ENCODE measurements at regions not wholly inside any gene's neighbourhood (a gene's known extent, or its start where the extent isn't known, plus 50 kb on each side); places are given as distances from the start of the nearest gene placed in this dataset.
"Not testable (repeated sequence)": the region's sequence is repeated elsewhere in the genome, so short reads cannot be mapped to it uniquely, and the experiment has no call there.

- ATAC-seq: no peak
Observed at GRCh38 chr10:118917701-118918100, 111.8 kb upstream of the NANOS1 start.

GRCh38 chr10:118918116-118918515, 111.4 kb upstream of the NANOS1 start:
- ATAC-seq: no peak

- ATAC-seq: peak; percentile 35
Observed at GRCh38 chr10:118918587-118918986, 110.9 kb upstream of the NANOS1 start.

- no peak for ATAC-seq
Observed at GRCh38 chr10:118920206-118920605, 109.3 kb upstream of the NANOS1 start.

GRCh38 chr10:118922226-118922625, 107.3 kb upstream of the NANOS1 start:
- ATAC-seq: no peak

GRCh38 chr10:118922972-118923371, 106.5 kb upstream of the NANOS1 start:
- no peak for ATAC-seq

- ATAC-seq: no peak
Observed at GRCh38 chr10:118924493-118924892, 105.0 kb upstream of the NANOS1 start.

GRCh38 chr10:118925404-118926071, 104.0 kb upstream of the NANOS1 start:
- ATAC-seq: no peak

- no peak for ATAC-seq
Observed at GRCh38 chr10:118926072-118926417, 103.5 kb upstream of the NANOS1 start.

GRCh38 chr10:118926441-118926840, 103.1 kb upstream of the NANOS1 start:
- no peak for ATAC-seq

GRCh38 chr10:118926903-118927302, 102.6 kb upstream of the NANOS1 start:
- no peak for ATAC-seq

GRCh38 chr10:118927321-118927720, 102.2 kb upstream of the NANOS1 start:
- ATAC-seq: no peak

- ATAC-seq: no peak
Observed at GRCh38 chr10:118930614-118931013, 98.9 kb upstream of the NANOS1 start.

- no peak for ATAC-seq
Observed at GRCh38 chr10:118931436-118931835, 98.1 kb upstream of the NANOS1 start.

GRCh38 chr10:118932154-118932553, 97.4 kb upstream of the NANOS1 start:
- ATAC-seq: not testable (repeated sequence)

- no peak for ATAC-seq
Observed at GRCh38 chr10:118937226-118937625, 92.3 kb upstream of the NANOS1 start.

- no peak for ATAC-seq
Observed at GRCh38 chr10:118939211-118940007, 90.1 kb upstream of the NANOS1 start.

- no peak for ATAC-seq
Observed at GRCh38 chr10:118940386-118940785, 89.1 kb upstream of the NANOS1 start.

- ATAC-seq: no peak
Observed at GRCh38 chr10:118943253-118943652, 86.3 kb upstream of the NANOS1 start.

GRCh38 chr10:118944959-118945633, 84.4 kb upstream of the NANOS1 start:
- ATAC-seq: no peak

- ATAC-seq: no peak
Observed at GRCh38 chr10:118948786-118949185, 80.7 kb upstream of the NANOS1 start.

GRCh38 chr10:118950190-118950680, 79.3 kb upstream of the NANOS1 start:
- no peak for ATAC-seq

- no peak for ATAC-seq
Observed at GRCh38 chr10:118950997-118951637, 78.4 kb upstream of the NANOS1 start.

Measured in esophagus mucosa (tissue), 1 donor.